Loucy (cell line): ENCODE measurements at regions not wholly inside any gene's neighbourhood (a gene's known extent, or its start where the extent isn't known, plus 50 kb on each side); places are given as distances from the start of the nearest gene placed in this dataset.

Experiments
- H2AFZ ChIP-seq: fragments of 200-600 bp; sonication (generic); 2 replicates; pipeline ENCODE4 v1.6.0; 2016; ENCODE audit warnings: antibody characterized with exemption, mild to moderate bottlenecking, low read length, moderate library complexity
- H3F3A ChIP-seq: fragments of 200-600 bp; 2 replicates; pipeline ENCODE4 v1.6.0; 2016; ENCODE audit warnings: antibody characterized with exemption, low read depth, mild to moderate bottlenecking
- H3K27me3 ChIP-seq: fragments of 200-600 bp; sonication (generic); 2 replicates; pipeline ENCODE4 v1.6.1; 2014; ENCODE audit warnings: low read length, mild to moderate bottlenecking; ENCODE audit not compliant: insufficient read depth, poor library complexity, severe bottlenecking
- H3K36me3 ChIP-seq: fragments of 200-600 bp; sonication (generic); 2 replicates; pipeline ENCODE4 v1.6.1; 2016; ENCODE audit warnings: low read length; ENCODE audit not compliant: insufficient read depth
- H3K4me1 ChIP-seq: fragments of 200-600 bp; sonication (generic); 2 replicates; pipeline ENCODE4 v1.5.1; 2014; ENCODE audit warnings: low read length, mild to moderate bottlenecking; ENCODE audit not compliant: insufficient read depth, poor library complexity, severe bottlenecking
- H3K4me2 ChIP-seq: fragments of 200-600 bp; sonication (generic); 2 replicates; pipeline ENCODE4 v1.6.0; 2014; ENCODE audit warnings: antibody characterized with exemption, low read length, low read depth, mild to moderate bottlenecking; ENCODE audit not compliant: poor library complexity, severe bottlenecking
- H3K4me3 ChIP-seq: fragments of 200-600 bp; sonication (generic); 2 replicates; pipeline ENCODE4 v1.5.1; 2014; ENCODE audit warnings: low read length, mild to moderate bottlenecking, mixed read lengths; ENCODE audit not compliant: poor library complexity, severe bottlenecking
- H3K79me2 ChIP-seq: fragments of 200-600 bp; sonication (generic); 2 replicates; pipeline ENCODE4 v1.6.1; 2014; ENCODE audit warnings: low read length; ENCODE audit not compliant: insufficient read depth
- H3K9ac ChIP-seq: fragments of 200-600 bp; sonication (generic); 2 replicates; pipeline ENCODE4 v1.6.0; 2014; ENCODE audit warnings: mild to moderate bottlenecking, low read depth, low read length, moderate library complexity; ENCODE audit not compliant: poor library complexity, severe bottlenecking
- H3K9me2 ChIP-seq: fragments of 200-600 bp; sonication (generic); replicated peaks from 2 replicates; pipeline ENCODE4 v1.6.1; 2016; ENCODE audit warnings: low read depth, low read length, mixed read lengths
- H3K9me3 ChIP-seq: fragments of 200-600 bp; sonication (generic); 2 replicates; pipeline ENCODE4 v1.6.1; 2014; ENCODE audit warnings: mild to moderate bottlenecking, antibody characterized with exemption, low read length, low read depth; ENCODE audit not compliant: insufficient read depth
- H4K20me1 ChIP-seq: fragments of 200-600 bp; sonication (generic); 2 replicates; pipeline ENCODE4 v1.6.0; 2014; ENCODE audit warnings: antibody characterized with exemption, low read length, mild to moderate bottlenecking; ENCODE audit not compliant: insufficient read depth, poor library complexity, severe bottlenecking
- EZH2phosphoT487 ChIP-seq: fragments of 200-600 bp; IDR thresholded peaks from 2 replicates; pipeline ENCODE4 v1.6.1; 2018; ENCODE audit warnings: antibody characterized with exemption, mild to moderate bottlenecking, moderate library complexity, borderline replicate concordance
- TF ChIP-seq, protein P1 (sequence below): fragments of 200-600 bp; sonication (generic); conservative IDR thresholded peaks from 2 replicates; pipeline ENCODE4 v1.5.1; 2014; ENCODE audit warnings: mild to moderate bottlenecking, antibody characterized with exemption, low read length

DNA sequence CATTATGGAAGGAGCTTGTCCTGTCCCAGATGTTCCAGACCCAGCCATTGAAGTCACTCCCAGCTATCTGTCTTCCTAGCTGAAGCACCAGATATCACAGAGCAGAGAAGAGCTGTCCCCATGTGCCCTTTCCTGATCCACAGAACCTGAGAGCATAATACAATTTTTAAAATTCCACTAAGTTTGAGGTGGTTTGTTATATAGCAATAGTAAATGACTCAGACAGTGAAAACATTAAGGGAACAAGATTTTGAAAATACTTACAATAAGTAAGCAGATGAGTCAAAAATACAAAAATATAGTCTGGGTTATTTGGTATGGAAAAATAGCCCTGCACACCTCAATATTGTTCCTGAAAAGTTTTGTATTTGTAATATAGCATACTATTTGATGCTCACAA lies 85.8 kb upstream of the GLS start:
- H3K9me3 ChIP-seq, result no peaks in the 10 kb centered on the region

DNA sequence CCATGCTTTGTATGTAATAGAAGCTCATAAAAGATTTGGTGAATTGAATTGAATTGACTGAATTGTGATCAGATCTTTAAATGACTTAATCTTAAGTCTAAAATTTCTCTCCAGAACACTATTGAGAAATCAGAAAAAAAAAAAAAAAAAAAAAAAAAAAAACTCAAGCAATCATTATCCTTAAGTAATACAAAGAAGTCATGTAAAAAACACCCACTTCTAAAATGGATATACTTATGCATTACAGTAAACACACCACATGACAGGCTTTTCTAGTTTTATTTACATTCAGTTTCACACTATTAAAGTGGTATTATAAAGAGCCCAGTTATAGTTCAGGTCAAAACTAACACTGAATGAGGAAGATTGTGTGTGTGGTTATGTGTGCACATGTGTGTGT lies 84.9 kb upstream of the GLS start:
- Histone ChIP-seq H3K9me3 (no peaks in the 10 kb centered on the region), H3K9me2 (no peaks in the 10 kb centered on the region), H3K4me3 (no peak overlapping the region), H2AFZ (no peak overlapping the region), H3K36me3 (no peaks in the 10 kb centered on the region), H3K4me1 (peaks cover 21% of the 10 kb centered on the region), H3K9ac (no peak overlapping the region), H3K79me2 (no peaks in the 10 kb centered on the region), H3K4me2 (no peak overlapping the region), H4K20me1 (no peaks in the 10 kb centered on the region), H3F3A (no peaks in the 10 kb centered on the region), H3K27me3 (no peaks in the 10 kb centered on the region)
- TF ChIP-seq EZH2phosphoT487, result no peak
- TF ChIP-seq, protein P1, sequence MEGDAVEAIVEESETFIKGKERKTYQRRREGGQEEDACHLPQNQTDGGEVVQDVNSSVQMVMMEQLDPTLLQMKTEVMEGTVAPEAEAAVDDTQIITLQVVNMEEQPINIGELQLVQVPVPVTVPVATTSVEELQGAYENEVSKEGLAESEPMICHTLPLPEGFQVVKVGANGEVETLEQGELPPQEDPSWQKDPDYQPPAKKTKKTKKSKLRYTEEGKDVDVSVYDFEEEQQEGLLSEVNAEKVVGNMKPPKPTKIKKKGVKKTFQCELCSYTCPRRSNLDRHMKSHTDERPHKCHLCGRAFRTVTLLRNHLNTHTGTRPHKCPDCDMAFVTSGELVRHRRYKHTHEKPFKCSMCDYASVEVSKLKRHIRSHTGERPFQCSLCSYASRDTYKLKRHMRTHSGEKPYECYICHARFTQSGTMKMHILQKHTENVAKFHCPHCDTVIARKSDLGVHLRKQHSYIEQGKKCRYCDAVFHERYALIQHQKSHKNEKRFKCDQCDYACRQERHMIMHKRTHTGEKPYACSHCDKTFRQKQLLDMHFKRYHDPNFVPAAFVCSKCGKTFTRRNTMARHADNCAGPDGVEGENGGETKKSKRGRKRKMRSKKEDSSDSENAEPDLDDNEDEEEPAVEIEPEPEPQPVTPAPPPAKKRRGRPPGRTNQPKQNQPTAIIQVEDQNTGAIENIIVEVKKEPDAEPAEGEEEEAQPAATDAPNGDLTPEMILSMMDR, result no peak

More for the DNA sequence above, 85.8 kb upstream of the GLS start:
- Histone ChIP-seq H3K4me2 (no peak overlapping the region), H3K79me2 (no peaks in the 10 kb centered on the region), H2AFZ (no peak overlapping the region), H3K27me3 (no peaks in the 10 kb centered on the region), H3K9me2 (no peaks in the 10 kb centered on the region), H4K20me1 (no peaks in the 10 kb centered on the region), H3K36me3 (no peaks in the 10 kb centered on the region), H3K4me1 (peaks cover 23% of the 10 kb centered on the region), H3K9ac (no peak overlapping the region), H3K4me3 (no peak overlapping the region), H3F3A (no peaks in the 10 kb centered on the region)
- TF ChIP-seq EZH2phosphoT487, result no peak
- TF ChIP-seq, protein P1, result no peak

DNA sequence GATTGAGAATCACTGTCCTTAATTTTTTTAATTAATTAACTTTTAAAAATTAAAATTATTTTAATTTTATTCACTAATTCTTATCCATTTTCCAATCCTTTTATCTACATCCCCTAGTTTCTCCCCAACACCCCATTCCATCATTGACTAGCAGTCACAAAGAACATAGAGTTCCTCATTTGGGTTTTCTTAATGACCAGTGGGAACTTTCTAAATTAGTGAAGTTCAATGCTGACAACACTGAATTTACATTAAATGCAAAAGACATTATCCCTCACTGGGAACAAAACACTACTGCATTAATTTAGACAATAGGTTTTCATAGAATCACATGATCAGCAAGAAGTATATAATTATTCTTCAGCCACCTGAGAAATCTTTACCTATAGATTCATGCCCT lies 80.6 kb upstream of the GLS start:
- peak overlapping the region; percentile 50; the same call in 1 of the 2 replicates for H2AFZ ChIP-seq
- TF ChIP-seq, protein P1, result no peak
- no peak for TF ChIP-seq EZH2phosphoT487
- no peaks in the 10 kb centered on the region for H3K9me3 ChIP-seq
- no peaks in the 10 kb centered on the region for H3K79me2 ChIP-seq
- no peaks in the 10 kb centered on the region for H3K4me1 ChIP-seq
- no peaks in the 10 kb centered on the region for H3K9me2 ChIP-seq
- H3K36me3 ChIP-seq, result no peaks in the 10 kb centered on the region
- no peaks in the 10 kb centered on the region for H4K20me1 ChIP-seq
- H3K4me3 ChIP-seq, result no peak overlapping the region
- no peaks in the 10 kb centered on the region for H3F3A ChIP-seq
- H3K4me2 ChIP-seq, result no peak overlapping the region
- H3K9ac ChIP-seq, result no peak overlapping the region
- no peaks in the 10 kb centered on the region for H3K27me3 ChIP-seq
